ENCODE measurements at regions not wholly inside any gene's neighbourhood (a gene's known extent, or its start where the extent isn't known, plus 50 kb on each side); places are given as distances from the start of the nearest gene placed in this dataset.

DNA sequence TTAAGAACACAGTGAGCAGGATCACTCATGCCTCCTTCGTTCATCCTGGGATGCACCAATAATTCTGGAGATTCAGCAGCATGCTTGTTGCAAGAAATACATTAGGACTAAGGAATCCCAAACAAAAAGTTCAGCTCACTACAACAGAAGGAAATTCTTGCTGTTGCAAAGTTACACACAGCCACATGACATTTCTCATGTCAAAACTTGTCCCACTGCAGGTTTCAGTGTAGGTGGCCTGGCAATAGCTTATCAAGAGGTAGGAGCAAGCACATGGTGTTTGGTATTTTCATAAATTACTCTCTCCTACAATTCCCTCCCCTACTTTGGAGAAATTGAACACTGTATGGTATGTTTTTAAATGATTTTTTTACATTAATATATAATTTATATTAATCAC, 399.6 kb upstream of the EPHA3 start:
- Histone ChIP-seq H3K4me1 (ENCODE audit: control insufficient read depth in 1 of 2, insufficient read depth in 2 of 2, low read length in 2 of 2) (peaks cover 0 to under 1% of the 10 kb centered on the region in 2 experiments), H3K79me2 (ENCODE audit: control insufficient read depth, insufficient read depth, low read length, poor library complexity) (no peaks in the 10 kb centered on the region), H2AFZ (ENCODE audit: insufficient read depth, low read length, poor library complexity) (no peak overlapping the region), H3K9ac (ENCODE audit: low read length) (no peak overlapping the region), H3K27me3 (ENCODE audit: insufficient read depth, low read length) (no peaks in the 10 kb centered on the region), H2BK5ac (ENCODE audit: low read depth, low read length, poor library complexity) (no peak overlapping the region), H3K4me2 (ENCODE audit: low read length) (no peak overlapping the region), H3K9me3 (ENCODE audit: insufficient read depth, low read depth, low read length) (no peaks in the 10 kb centered on the region), H4K91ac (ENCODE audit: low read depth, low read length) (no peak overlapping the region), H3K23ac (ENCODE audit: low read length) (no peak overlapping the region), H4K12ac (ENCODE audit: low read depth, low read length) (no peak overlapping the region), H3K4ac (ENCODE audit: low read depth, low read length) (no peak overlapping the region), H3K18ac (ENCODE audit: low read length) (no peak overlapping the region), H3K4me3 (ENCODE audit: low read depth, low read length) (no peak overlapping the region), H2AK5ac (ENCODE audit: low read length) (no peak overlapping the region), H3K36me3 (ENCODE audit: control insufficient read depth in 1 of 2, insufficient read depth in 2 of 2, low read length in 2 of 2) (no peaks in the 10 kb centered on the region), H2BK120ac (ENCODE audit: insufficient read depth, low read length, poor library complexity) (no peak overlapping the region), H4K8ac (ENCODE audit: low read depth, low read length) (no peak overlapping the region), H3K14ac (ENCODE audit: low read length) (no peak overlapping the region), H3K79me1 (ENCODE audit: low read length) (peaks cover 2% of the 10 kb centered on the region), H2BK12ac (ENCODE audit: low read length) (no peak overlapping the region), H3K27ac (ENCODE audit: low read depth, low read length) (no peak overlapping the region)
- DNase-seq = no peak
- no CpG with 5 or more reads among the region's 1 CpG for WGBS (ENCODE audit: extremely low coverage, insufficient coverage, insufficient read length)

DNA sequence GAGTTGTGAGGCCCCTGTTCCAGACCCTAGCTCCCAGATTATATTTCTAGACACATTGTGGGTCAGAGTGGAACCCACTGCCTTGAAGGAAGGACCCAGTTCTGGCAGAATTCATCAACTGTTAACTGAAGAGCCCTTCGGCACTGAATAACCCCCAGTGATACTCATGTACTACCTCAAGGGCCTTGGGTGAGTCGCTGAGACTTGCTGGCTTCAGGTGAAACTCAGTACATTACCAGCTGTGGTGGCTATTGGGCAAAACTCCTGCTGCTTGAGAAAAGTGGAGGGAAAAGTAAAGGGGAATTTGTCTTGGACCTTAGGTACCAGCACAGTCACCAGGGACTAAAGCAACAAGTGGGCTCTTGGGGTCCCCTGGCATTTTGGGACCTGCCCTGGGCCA, 394.9 kb upstream of the EPHA3 start:
- Histone ChIP-seq H3K23ac (ENCODE audit: low read length) (no peak overlapping the region), H3K9ac (ENCODE audit: low read length) (no peak overlapping the region), H4K12ac (ENCODE audit: low read depth, low read length) (no peak overlapping the region), H3K4me3 (ENCODE audit: low read depth, low read length) (no peak overlapping the region), H3K9me3 (ENCODE audit: insufficient read depth, low read depth, low read length) (no peaks in the 10 kb centered on the region), H4K8ac (ENCODE audit: low read depth, low read length) (no peak overlapping the region), H2AFZ (ENCODE audit: insufficient read depth, low read length, poor library complexity) (no peak overlapping the region), H2AK5ac (ENCODE audit: low read length) (no peak overlapping the region), H3K27me3 (ENCODE audit: insufficient read depth, low read length) (no peaks in the 10 kb centered on the region), H3K79me1 (ENCODE audit: low read length) (peaks cover 6% of the 10 kb centered on the region), H3K14ac (ENCODE audit: low read length) (no peak overlapping the region), H3K4me1 (ENCODE audit: control insufficient read depth in 1 of 2, insufficient read depth in 2 of 2, low read length in 2 of 2) (peaks cover 0 to 5% of the 10 kb centered on the region in 2 experiments), H3K27ac (ENCODE audit: low read depth, low read length) (no peak overlapping the region), H2BK12ac (ENCODE audit: low read length) (no peak overlapping the region), H3K18ac (ENCODE audit: low read length) (no peak overlapping the region), H3K79me2 (ENCODE audit: control insufficient read depth, insufficient read depth, low read length, poor library complexity) (no peaks in the 10 kb centered on the region), H3K4me2 (ENCODE audit: low read length) (no peak overlapping the region), H3K36me3 (ENCODE audit: control insufficient read depth in 1 of 2, insufficient read depth in 2 of 2, low read length in 2 of 2) (peaks cover 0 to 2% of the 10 kb centered on the region in 2 experiments), H4K91ac (ENCODE audit: low read depth, low read length) (no peak overlapping the region), H2BK5ac (ENCODE audit: low read depth, low read length, poor library complexity) (no peak overlapping the region), H2BK120ac (ENCODE audit: insufficient read depth, low read length, poor library complexity) (no peak overlapping the region), H3K4ac (ENCODE audit: low read depth, low read length) (no peak overlapping the region)
- whole genome bisulfite sequencing (ENCODE audit: extremely low coverage, insufficient coverage, insufficient read length) = no CpG with 5 or more reads among the region's 2 CpGs
- no peak for DNase-seq

DNA sequence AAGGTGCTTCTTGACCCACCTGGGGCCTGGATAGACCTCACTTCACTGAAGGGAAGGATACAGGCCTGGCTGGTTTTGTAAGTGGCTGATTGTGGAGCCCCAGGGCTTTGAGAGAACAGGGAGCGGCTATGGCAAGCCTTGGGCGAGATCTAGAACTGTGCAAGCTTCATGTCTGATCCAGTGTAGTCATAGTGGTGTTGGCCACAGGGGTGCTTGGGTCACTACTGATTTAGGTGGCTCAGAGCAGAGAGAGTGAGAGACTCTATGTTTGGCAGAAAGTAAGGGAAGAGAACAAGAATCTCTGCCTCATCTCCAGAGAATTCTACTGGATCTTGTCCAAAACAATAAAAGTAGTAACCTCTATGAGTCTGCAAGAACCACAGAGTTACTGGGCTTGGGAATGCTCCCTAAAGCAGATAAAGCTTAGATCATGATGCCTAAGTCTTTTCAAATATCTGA, 394.2 kb upstream of the EPHA3 start:
- WGBS (ENCODE audit: extremely low coverage, insufficient coverage, insufficient read length) = no CpG with 5 or more reads among the region's 2 CpGs
- no peak for DNase-seq
- H3K79me1 ChIP-seq (ENCODE audit: low read length) = peaks cover 6% of the 10 kb centered on the region
- H3K9me3 ChIP-seq (ENCODE audit: insufficient read depth, low read depth, low read length) = no peaks in the 10 kb centered on the region
- no peaks in the 10 kb centered on the region for H3K27me3 ChIP-seq (ENCODE audit: insufficient read depth, low read length)
- no peak overlapping the region for H4K91ac ChIP-seq (ENCODE audit: low read depth, low read length)
- H3K9ac ChIP-seq (ENCODE audit: low read length) = no peak overlapping the region
- no peak overlapping the region for H3K4ac ChIP-seq (ENCODE audit: low read depth, low read length)
- H3K18ac ChIP-seq (ENCODE audit: low read length) = no peak overlapping the region
- no peak overlapping the region for H4K12ac ChIP-seq (ENCODE audit: low read depth, low read length)
- H2AK5ac ChIP-seq (ENCODE audit: low read length) = no peak overlapping the region
- H3K27ac ChIP-seq (ENCODE audit: low read depth, low read length) = no peak overlapping the region
- no peak overlapping the region for H2AFZ ChIP-seq (ENCODE audit: insufficient read depth, low read length, poor library complexity)
- peaks cover 0 to 2% of the 10 kb centered on the region in 2 experiments for H3K36me3 ChIP-seq (ENCODE audit: control insufficient read depth in 1 of 2, insufficient read depth in 2 of 2, low read length in 2 of 2)
- H2BK12ac ChIP-seq (ENCODE audit: low read length) = peak overlapping the region; percentile 40
- no peak overlapping the region for H4K8ac ChIP-seq (ENCODE audit: low read depth, low read length)
- no peak overlapping the region for H3K14ac ChIP-seq (ENCODE audit: low read length)
- no peak overlapping the region for H3K23ac ChIP-seq (ENCODE audit: low read length)
- peaks cover 0 to 5% of the 10 kb centered on the region in 2 experiments for H3K4me1 ChIP-seq (ENCODE audit: control insufficient read depth in 1 of 2, insufficient read depth in 2 of 2, low read length in 2 of 2)
- H3K4me3 ChIP-seq (ENCODE audit: low read depth, low read length) = no peak overlapping the region
- H2BK5ac ChIP-seq (ENCODE audit: low read depth, low read length, poor library complexity) = no peak overlapping the region
- peak overlapping the region; percentile 46 for H2BK120ac ChIP-seq (ENCODE audit: insufficient read depth, low read length, poor library complexity)
- no peak overlapping the region for H3K4me2 ChIP-seq (ENCODE audit: low read length)
- H3K79me2 ChIP-seq (ENCODE audit: control insufficient read depth, insufficient read depth, low read length, poor library complexity) = no peaks in the 10 kb centered on the region

DNA sequence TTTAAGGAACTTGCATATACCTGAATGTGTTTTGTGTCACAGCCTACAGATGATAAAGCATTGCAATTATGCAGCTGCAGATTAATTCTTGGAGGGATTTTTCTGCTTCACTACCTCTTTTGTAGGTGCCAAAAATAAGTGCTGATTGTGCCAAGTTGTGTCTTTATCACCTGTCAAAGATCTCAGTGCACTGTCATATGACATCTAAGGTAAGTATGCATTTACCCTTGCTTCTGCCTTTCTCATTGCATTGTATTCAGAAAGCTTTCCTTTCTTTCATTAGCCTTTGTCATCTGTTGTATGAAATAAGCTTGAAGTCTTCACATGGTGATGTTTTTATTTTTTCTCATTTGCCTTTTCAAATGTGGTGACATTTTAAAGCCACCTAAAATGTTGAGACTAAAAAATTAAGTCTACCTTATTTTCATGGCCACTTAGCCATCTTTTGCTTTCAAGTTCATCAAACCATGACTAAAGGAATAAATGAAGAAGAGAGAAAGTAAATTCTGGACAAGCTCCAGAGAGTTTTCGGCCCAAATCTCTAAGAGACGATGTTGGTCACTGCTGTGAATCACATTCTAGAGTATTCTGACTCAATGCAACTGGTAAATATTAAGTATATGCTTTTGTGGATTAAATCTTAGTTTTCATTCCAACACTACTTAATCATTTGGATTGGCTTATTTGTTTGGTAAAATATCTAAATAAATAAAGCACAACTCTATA, 381.8 kb upstream of the EPHA3 start:
- no peaks in the 10 kb centered on the region for H3K36me3 ChIP-seq (ENCODE audit: control insufficient read depth in 1 of 2, insufficient read depth in 2 of 2, low read length in 2 of 2)
- H2BK120ac ChIP-seq (ENCODE audit: insufficient read depth, low read length, poor library complexity) = no peak overlapping the region
- H3K9ac ChIP-seq (ENCODE audit: low read length) = no peak overlapping the region
- H2BK12ac ChIP-seq (ENCODE audit: low read length) = no peak overlapping the region
- H2BK5ac ChIP-seq (ENCODE audit: low read depth, low read length, poor library complexity) = no peak overlapping the region
- H3K9me3 ChIP-seq (ENCODE audit: insufficient read depth, low read depth, low read length) = no peaks in the 10 kb centered on the region
- H3K4me3 ChIP-seq (ENCODE audit: low read depth, low read length) = no peak overlapping the region
- no peak overlapping the region for H4K8ac ChIP-seq (ENCODE audit: low read depth, low read length)
- no peak for DNase-seq
- no peaks in the 10 kb centered on the region for H3K79me2 ChIP-seq (ENCODE audit: control insufficient read depth, insufficient read depth, low read length, poor library complexity)
- no CpG with 5 or more reads among the region's 2 CpGs for whole genome bisulfite sequencing (ENCODE audit: extremely low coverage, insufficient coverage, insufficient read length)
- H4K91ac ChIP-seq (ENCODE audit: low read depth, low read length) = no peak overlapping the region
- H4K12ac ChIP-seq (ENCODE audit: low read depth, low read length) = no peak overlapping the region
- H3K27ac ChIP-seq (ENCODE audit: low read depth, low read length) = no peak overlapping the region
- H3K18ac ChIP-seq (ENCODE audit: low read length) = no peak overlapping the region
- H3K4me1 ChIP-seq (ENCODE audit: control insufficient read depth in 1 of 2, insufficient read depth in 2 of 2, low read length in 2 of 2) = no peaks in the 10 kb centered on the region
- no peak overlapping the region for H2AK5ac ChIP-seq (ENCODE audit: low read length)
- no peak overlapping the region for H3K23ac ChIP-seq (ENCODE audit: low read length)
- H3K79me1 ChIP-seq (ENCODE audit: low read length) = no peaks in the 10 kb centered on the region
- H3K27me3 ChIP-seq (ENCODE audit: insufficient read depth, low read length) = no peaks in the 10 kb centered on the region
- no peak overlapping the region for H3K14ac ChIP-seq (ENCODE audit: low read length)
- no peak overlapping the region for H3K4ac ChIP-seq (ENCODE audit: low read depth, low read length)
- H2AFZ ChIP-seq (ENCODE audit: insufficient read depth, low read length, poor library complexity) = no peak overlapping the region
- no peak overlapping the region for H3K4me2 ChIP-seq (ENCODE audit: low read length)

Measured in trophoblast cell (in vitro differentiated cells and primary cell).